ENCODE measurements at regions not wholly inside any gene's neighbourhood (a gene's known extent, or its start where the extent isn't known, plus 50 kb on each side); places are given as distances from the start of the nearest gene placed in this dataset.

- TF ChIP-seq POLR2A (IDR thresholded peaks at IDR 0.05; ENCODE audit: low read length): no peak
- TF ChIP-seq GATA1 (IDR thresholded peaks at IDR 0.05; ENCODE audit: low read depth, low read length): no peak
Observed at GRCh38 chr9:106534800-106535199, 328.2 kb upstream of the ZNF462 start.
